Loucy (cell line): ENCODE measurements at regions not wholly inside any gene's neighbourhood (a gene's known extent, or its start where the extent isn't known, plus 50 kb on each side); places are given as distances from the start of the nearest gene placed in this dataset.

Source experiments
- H2AFZ ChIP-seq: fragments of 200-600 bp; sonication (generic); 2 replicates; pipeline ENCODE4 v1.6.0; 2016; ENCODE audit warnings: antibody characterized with exemption, mild to moderate bottlenecking, low read length, moderate library complexity
- H3F3A ChIP-seq: fragments of 200-600 bp; 2 replicates; pipeline ENCODE4 v1.6.0; 2016; ENCODE audit warnings: antibody characterized with exemption, low read depth, mild to moderate bottlenecking
- H3K27me3 ChIP-seq: fragments of 200-600 bp; sonication (generic); 2 replicates; pipeline ENCODE4 v1.6.1; 2014; ENCODE audit warnings: low read length, mild to moderate bottlenecking; ENCODE audit not compliant: insufficient read depth, poor library complexity, severe bottlenecking
- H3K36me3 ChIP-seq: fragments of 200-600 bp; sonication (generic); 2 replicates; pipeline ENCODE4 v1.6.1; 2016; ENCODE audit warnings: low read length; ENCODE audit not compliant: insufficient read depth
- H3K4me1 ChIP-seq: fragments of 200-600 bp; sonication (generic); 2 replicates; pipeline ENCODE4 v1.5.1; 2014; ENCODE audit warnings: low read length, mild to moderate bottlenecking; ENCODE audit not compliant: insufficient read depth, poor library complexity, severe bottlenecking
- H3K4me2 ChIP-seq: fragments of 200-600 bp; sonication (generic); 2 replicates; pipeline ENCODE4 v1.6.0; 2014; ENCODE audit warnings: antibody characterized with exemption, low read length, low read depth, mild to moderate bottlenecking; ENCODE audit not compliant: poor library complexity, severe bottlenecking
- H3K4me3 ChIP-seq: fragments of 200-600 bp; sonication (generic); 2 replicates; pipeline ENCODE4 v1.5.1; 2014; ENCODE audit warnings: low read length, mild to moderate bottlenecking, mixed read lengths; ENCODE audit not compliant: poor library complexity, severe bottlenecking
- H3K79me2 ChIP-seq: fragments of 200-600 bp; sonication (generic); 2 replicates; pipeline ENCODE4 v1.6.1; 2014; ENCODE audit warnings: low read length; ENCODE audit not compliant: insufficient read depth
- H3K9ac ChIP-seq: fragments of 200-600 bp; sonication (generic); 2 replicates; pipeline ENCODE4 v1.6.0; 2014; ENCODE audit warnings: mild to moderate bottlenecking, low read depth, low read length, moderate library complexity; ENCODE audit not compliant: poor library complexity, severe bottlenecking
- H3K9me2 ChIP-seq: fragments of 200-600 bp; sonication (generic); replicated peaks from 2 replicates; pipeline ENCODE4 v1.6.1; 2016; ENCODE audit warnings: low read depth, low read length, mixed read lengths
- H3K9me3 ChIP-seq: fragments of 200-600 bp; sonication (generic); 2 replicates; pipeline ENCODE4 v1.6.1; 2014; ENCODE audit warnings: mild to moderate bottlenecking, antibody characterized with exemption, low read length, low read depth; ENCODE audit not compliant: insufficient read depth
- H4K20me1 ChIP-seq: fragments of 200-600 bp; sonication (generic); 2 replicates; pipeline ENCODE4 v1.6.0; 2014; ENCODE audit warnings: antibody characterized with exemption, low read length, mild to moderate bottlenecking; ENCODE audit not compliant: insufficient read depth, poor library complexity, severe bottlenecking
- EZH2phosphoT487 ChIP-seq: fragments of 200-600 bp; IDR thresholded peaks from 2 replicates; pipeline ENCODE4 v1.6.1; 2018; ENCODE audit warnings: antibody characterized with exemption, mild to moderate bottlenecking, moderate library complexity, borderline replicate concordance
- TF ChIP-seq, protein P1 (sequence below): fragments of 200-600 bp; sonication (generic); conservative IDR thresholded peaks from 2 replicates; pipeline ENCODE4 v1.5.1; 2014; ENCODE audit warnings: mild to moderate bottlenecking, antibody characterized with exemption, low read length

GRCh38 chr4:126451237-126451873 lies 1136.6 kb downstream of the FAT4 start:
- no peak for TF ChIP-seq EZH2phosphoT487
- TF ChIP-seq, protein P1, sequence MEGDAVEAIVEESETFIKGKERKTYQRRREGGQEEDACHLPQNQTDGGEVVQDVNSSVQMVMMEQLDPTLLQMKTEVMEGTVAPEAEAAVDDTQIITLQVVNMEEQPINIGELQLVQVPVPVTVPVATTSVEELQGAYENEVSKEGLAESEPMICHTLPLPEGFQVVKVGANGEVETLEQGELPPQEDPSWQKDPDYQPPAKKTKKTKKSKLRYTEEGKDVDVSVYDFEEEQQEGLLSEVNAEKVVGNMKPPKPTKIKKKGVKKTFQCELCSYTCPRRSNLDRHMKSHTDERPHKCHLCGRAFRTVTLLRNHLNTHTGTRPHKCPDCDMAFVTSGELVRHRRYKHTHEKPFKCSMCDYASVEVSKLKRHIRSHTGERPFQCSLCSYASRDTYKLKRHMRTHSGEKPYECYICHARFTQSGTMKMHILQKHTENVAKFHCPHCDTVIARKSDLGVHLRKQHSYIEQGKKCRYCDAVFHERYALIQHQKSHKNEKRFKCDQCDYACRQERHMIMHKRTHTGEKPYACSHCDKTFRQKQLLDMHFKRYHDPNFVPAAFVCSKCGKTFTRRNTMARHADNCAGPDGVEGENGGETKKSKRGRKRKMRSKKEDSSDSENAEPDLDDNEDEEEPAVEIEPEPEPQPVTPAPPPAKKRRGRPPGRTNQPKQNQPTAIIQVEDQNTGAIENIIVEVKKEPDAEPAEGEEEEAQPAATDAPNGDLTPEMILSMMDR: no peak
- Histone ChIP-seq H3K36me3 (no peaks in the 10 kb centered on the region), H3K4me3 (no peak overlapping the region), H3K9me2 (no peaks in the 10 kb centered on the region), H3F3A (no peaks in the 10 kb centered on the region), H3K27me3 (no peaks in the 10 kb centered on the region), H3K4me1 (no peaks in the 10 kb centered on the region), H3K9ac (no peak overlapping the region), H4K20me1 (no peaks in the 10 kb centered on the region), H3K79me2 (no peaks in the 10 kb centered on the region), H2AFZ (no peak overlapping the region), H3K9me3 (no peaks in the 10 kb centered on the region), H3K4me2 (no peak overlapping the region)

DNA sequence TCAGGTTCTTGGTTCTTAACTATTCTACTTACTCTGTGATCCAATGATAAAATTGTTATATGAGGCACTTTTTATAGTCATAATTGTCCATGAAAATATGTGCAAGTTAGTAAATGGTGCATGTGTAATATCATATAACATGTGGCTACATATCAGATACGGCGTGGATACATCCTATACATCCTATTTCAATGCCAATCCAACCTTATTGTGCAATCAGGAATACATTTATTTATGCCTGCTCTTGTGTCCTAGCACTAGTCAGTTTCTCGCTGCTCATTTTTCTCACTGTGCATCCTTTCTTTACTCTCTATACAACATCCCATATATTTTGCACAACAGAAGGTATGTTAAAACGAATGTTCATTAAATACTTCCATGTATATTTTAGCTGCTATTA lies 1141.1 kb downstream of the FAT4 start:
- Histone ChIP-seq H3K79me2 (no peaks in the 10 kb centered on the region), H3K9ac (no peak overlapping the region), H4K20me1 (no peaks in the 10 kb centered on the region), H3K4me3 (no peak overlapping the region), H3K4me2 (no peak overlapping the region), H3K9me3 (no peaks in the 10 kb centered on the region), H3K9me2 (no peaks in the 10 kb centered on the region), H2AFZ (no peak overlapping the region), H3K27me3 (no peaks in the 10 kb centered on the region), H3K36me3 (no peaks in the 10 kb centered on the region), H3F3A (no peaks in the 10 kb centered on the region), H3K4me1 (no peaks in the 10 kb centered on the region)
- TF ChIP-seq EZH2phosphoT487: no peak
- TF ChIP-seq, protein P1: no peak

DNA sequence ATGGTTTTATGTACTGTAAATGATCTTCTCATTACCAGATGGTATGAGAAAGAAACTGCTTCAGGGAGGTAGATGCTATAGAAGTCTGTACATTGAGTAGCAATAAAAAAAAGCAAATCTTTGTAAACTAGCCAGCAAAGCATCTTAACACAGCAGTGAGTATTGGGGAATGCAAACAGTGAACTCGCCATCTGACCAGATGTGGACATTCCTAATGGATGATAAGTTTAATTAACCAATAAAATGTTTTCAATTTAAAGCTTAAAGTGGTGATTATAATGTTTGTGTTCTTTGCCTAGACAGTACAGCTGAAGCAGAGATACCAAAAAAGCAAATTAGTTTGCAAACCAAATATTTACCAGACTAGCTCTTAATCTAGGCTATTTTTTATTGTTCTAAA lies 1144.2 kb downstream of the FAT4 start:
- H2AFZ ChIP-seq: no peak overlapping the region
- H3K9ac ChIP-seq: no peak overlapping the region
- no peak overlapping the region for H3K4me2 ChIP-seq
- no peaks in the 10 kb centered on the region for H3K4me1 ChIP-seq
- no peaks in the 10 kb centered on the region for H3K79me2 ChIP-seq
- H3K36me3 ChIP-seq: no peaks in the 10 kb centered on the region
- no peaks in the 10 kb centered on the region for H3F3A ChIP-seq
- no peaks in the 10 kb centered on the region for H3K9me3 ChIP-seq
- no peaks in the 10 kb centered on the region for H3K27me3 ChIP-seq
- no peak for TF ChIP-seq EZH2phosphoT487
- TF ChIP-seq, protein P1: no peak
- H4K20me1 ChIP-seq: no peaks in the 10 kb centered on the region
- no peak overlapping the region for H3K4me3 ChIP-seq
- no peaks in the 10 kb centered on the region for H3K9me2 ChIP-seq
